Astrocyte (in vitro differentiated cells and primary cell): ENCODE measurements at regions not wholly inside any gene's neighbourhood (a gene's known extent, or its start where the extent isn't known, plus 50 kb on each side); places are given as distances from the start of the nearest gene placed in this dataset.

Experiments
- DNase-seq: peaks from one replicate; pipeline ENCODE4 v3.0.0-alpha.2; 2010; ENCODE audit warnings: low read depth
- FAIRE-seq: peaks from 2 replicates; lab custom pipeline; 2011; peaks lifted over from hg19 to GRCh38; lab: Jason Lieb, UNC
- H2AFZ ChIP-seq: 2 replicates; pipeline ENCODE4 v1.6.0; 2012; ENCODE audit warnings: low read depth, low read length, inconsistent platforms
- H3K27ac ChIP-seq: 2 replicates; pipeline ENCODE4 v1.5.1; 2011; ENCODE audit warnings: low read depth, low read length, inconsistent platforms
- H3K27me3 ChIP-seq: 2 replicates; pipeline ENCODE4 v1.6.0; 2011; ENCODE audit warnings: low read length, inconsistent platforms; ENCODE audit not compliant: insufficient read depth
- H3K36me3 ChIP-seq: 2 replicates; pipeline ENCODE4 v1.5.1; 2011; ENCODE audit warnings: low read length, inconsistent platforms; ENCODE audit not compliant: insufficient read depth
- H3K4me1 ChIP-seq: 2 replicates; pipeline ENCODE4 v1.5.1; 2011; ENCODE audit warnings: low read length, inconsistent platforms; ENCODE audit not compliant: insufficient read depth
- H3K4me2 ChIP-seq: 2 replicates; pipeline ENCODE4 v1.6.0; 2012; ENCODE audit warnings: low read length, inconsistent platforms
- H3K4me3 ChIP-seq: 2 replicates; pipeline ENCODE4 v1.5.1; 2011; ENCODE audit warnings: low read depth, mild to moderate bottlenecking, low read length, inconsistent platforms; ENCODE audit not compliant: insufficient read depth
- H3K79me2 ChIP-seq: 2 replicates; pipeline ENCODE4 v1.6.0; 2012; ENCODE audit warnings: mild to moderate bottlenecking, low read length, inconsistent platforms; ENCODE audit not compliant: insufficient read depth
- H3K9ac ChIP-seq: 2 replicates; pipeline ENCODE4 v1.6.0; 2012; ENCODE audit warnings: mild to moderate bottlenecking, low read length, inconsistent platforms
- H3K9me3 ChIP-seq: 2 replicates; pipeline ENCODE4 v1.5.1; 2012; ENCODE audit warnings: low read depth, mild to moderate bottlenecking, low read length, inconsistent platforms; ENCODE audit not compliant: insufficient read depth
- H4K20me1 ChIP-seq: 2 replicates; pipeline ENCODE4 v1.6.0; 2012; ENCODE audit warnings: low read length, inconsistent platforms; ENCODE audit not compliant: insufficient read depth
- H3K27ac Mint-ChIP-seq: one replicate; pipeline ENCODE4 v1.8.0; 2021; ENCODE audit warnings: mild to moderate bottlenecking, mixed read lengths; ENCODE audit not compliant: unreplicated experiment
- H3K27me3 Mint-ChIP-seq: one replicate; pipeline ENCODE4 v1.8.0; 2021; ENCODE audit warnings: low read depth, mixed read lengths; ENCODE audit not compliant: unreplicated experiment
- H3K36me3 Mint-ChIP-seq: one replicate; pipeline ENCODE4 v1.8.0; 2021; ENCODE audit warnings: low read depth, mixed read lengths; ENCODE audit not compliant: unreplicated experiment
- H3K4me1 Mint-ChIP-seq: one replicate; pipeline ENCODE4 v1.8.0; 2021; ENCODE audit warnings: low read depth, mixed read lengths; ENCODE audit not compliant: unreplicated experiment
- H3K4me3 Mint-ChIP-seq: one replicate; pipeline ENCODE4 v1.8.0; 2021; ENCODE audit warnings: mild to moderate bottlenecking, moderate library complexity, mixed read lengths; ENCODE audit not compliant: unreplicated experiment
- H3K9me3 Mint-ChIP-seq: one replicate; pipeline ENCODE4 v1.8.0; 2021; ENCODE audit warnings: mild to moderate bottlenecking, mixed read lengths; ENCODE audit not compliant: unreplicated experiment
- CTCF ChIP-seq: IDR thresholded peaks from 2 replicates; pipeline ENCODE4 v1.5.1; 2011; ENCODE audit warnings: low read depth, mild to moderate bottlenecking, inconsistent platforms, low read length, moderate library complexity; ENCODE audit not compliant: insufficient read depth
- EZH2 ChIP-seq: IDR thresholded peaks from 2 replicates; pipeline ENCODE4 v1.6.1; 2012; ENCODE audit warnings: mild to moderate bottlenecking, low read length, inconsistent platforms; ENCODE audit not compliant: insufficient read depth

DNA sequence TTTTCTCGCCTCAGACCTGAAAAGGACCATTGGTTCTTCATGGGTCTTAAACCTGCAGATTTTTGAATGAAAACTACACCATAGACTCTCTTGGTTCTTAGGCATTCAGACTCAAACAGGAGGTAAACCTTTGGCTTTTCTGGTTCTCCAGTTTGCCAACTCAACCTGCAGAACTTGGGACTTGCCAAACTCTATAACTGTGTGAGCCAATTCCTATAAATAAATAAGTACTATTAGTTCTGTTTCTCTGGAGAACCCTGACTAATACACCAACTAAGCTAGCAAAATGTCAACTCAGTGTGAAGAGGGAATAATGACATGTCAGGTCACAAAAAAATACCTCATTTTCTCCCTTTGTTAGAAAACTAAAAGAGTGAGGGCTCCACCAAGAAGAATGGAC lies 374.6 kb downstream of the RAB28 start:
- Histone ChIP-seq H3K27me3 (no peaks in the 10 kb centered on the region), H3K4me3 (no peak overlapping the region), H3K79me2 (no peaks in the 10 kb centered on the region), H3K4me1 (no peaks in the 10 kb centered on the region), H3K4me2 (no peak overlapping the region), H3K9ac (no peak overlapping the region), H3K36me3 (no peaks in the 10 kb centered on the region), H3K27ac (no peak overlapping the region), H3K9me3 (no peaks in the 10 kb centered on the region), H2AFZ (no peak overlapping the region), H4K20me1 (no peaks in the 10 kb centered on the region)
- no peak overlapping the region for H3K4me3 Mint-ChIP-seq
- no peaks in the 10 kb centered on the region for H3K27me3 Mint-ChIP-seq
- no peak for FAIRE-seq
- DNase-seq = no peak
- H3K4me1 Mint-ChIP-seq = no peaks in the 10 kb centered on the region
- peaks cover 13% of the 10 kb centered on the region for H3K9me3 Mint-ChIP-seq
- no peaks in the 10 kb centered on the region for H3K36me3 Mint-ChIP-seq
- TF ChIP-seq CTCF (no peak), EZH2 (no peak)
- no peak overlapping the region for H3K27ac Mint-ChIP-seq

- Histone ChIP-seq H3K4me3 (no peak overlapping the region), H3K4me1 (no peaks in the 10 kb centered on the region), H3K27me3 (no peaks in the 10 kb centered on the region), H3K9me3 (no peaks in the 10 kb centered on the region), H4K20me1 (no peaks in the 10 kb centered on the region), H3K9ac (no peak overlapping the region), H2AFZ (no peak overlapping the region), H3K79me2 (no peaks in the 10 kb centered on the region), H3K27ac (no peak overlapping the region), H3K36me3 (no peaks in the 10 kb centered on the region), H3K4me2 (no peak overlapping the region)
- no peak overlapping the region for H3K27ac Mint-ChIP-seq
- TF ChIP-seq CTCF = no peak
- TF ChIP-seq EZH2 = no peak
- no peaks in the 10 kb centered on the region for H3K4me1 Mint-ChIP-seq
- H3K27me3 Mint-ChIP-seq = no peaks in the 10 kb centered on the region
- H3K4me3 Mint-ChIP-seq = no peak overlapping the region
- H3K9me3 Mint-ChIP-seq = peaks cover 12% of the 10 kb centered on the region
- FAIRE-seq (no peak), DNase-seq (no peak)
- H3K36me3 Mint-ChIP-seq = no peaks in the 10 kb centered on the region
These were observed 376.0 kb downstream of the RAB28 start for GRCh38 chr4:13108096-13108495.

GRCh38 chr4:13103382-13104015 lies 380.6 kb downstream of the RAB28 start:
- H3K36me3 ChIP-seq = no peaks in the 10 kb centered on the region
- H3K4me1 ChIP-seq = no peaks in the 10 kb centered on the region
- no peak for TF ChIP-seq CTCF
- TF ChIP-seq EZH2 = no peak
- peaks cover 2% of the 10 kb centered on the region for H3K4me1 Mint-ChIP-seq
- H3K4me2 ChIP-seq = no peak overlapping the region
- H4K20me1 ChIP-seq = no peaks in the 10 kb centered on the region
- H3K27ac ChIP-seq = no peak overlapping the region
- H2AFZ ChIP-seq = no peak overlapping the region
- H3K9me3 Mint-ChIP-seq = peaks cover 8% of the 10 kb centered on the region
- no peak for FAIRE-seq
- no peaks in the 10 kb centered on the region for H3K36me3 Mint-ChIP-seq
- no peak overlapping the region for H3K27ac Mint-ChIP-seq
- H3K9me3 ChIP-seq = no peaks in the 10 kb centered on the region
- no peak overlapping the region for H3K9ac ChIP-seq
- no peak overlapping the region for H3K4me3 Mint-ChIP-seq
- no peaks in the 10 kb centered on the region for H3K79me2 ChIP-seq
- no peak for DNase-seq
- H3K27me3 Mint-ChIP-seq = no peaks in the 10 kb centered on the region
- H3K4me3 ChIP-seq = no peak overlapping the region
- no peaks in the 10 kb centered on the region for H3K27me3 ChIP-seq
